Activated CD8-positive, alpha-beta T cell treated with anti-CD3 and anti-CD28 coated beads, Interleukin-2, amount 10 ng/mL, durations not matched to agents 7 days and 5 days (primary cell): ENCODE measurements at regions not wholly inside any gene's neighbourhood (a gene's known extent, or its start where the extent isn't known, plus 50 kb on each side); places are given as distances from the start of the nearest gene placed in this dataset.

Experiments used
- ATAC-seq: fragments of 150-1000 bp; cut with Tn5 transposase; one replicate; pipeline ENCODE4 v1.10.0; 2021; ENCODE audit warnings: moderate library complexity
- CTCF ChIA-PET: fragments of 350-600 bp; sonication (Branson Sonifier 250); formaldehyde crosslinking; loops from one replicate; lab custom pipeline; 2021; ENCODE audit warnings: antibody characterized with exemption; lab: Charles Lee
- POLR2A ChIA-PET: fragments of 350-600 bp; sonication (Branson Sonifier 250); formaldehyde crosslinking; loops from one replicate; lab custom pipeline; 2021; ENCODE audit warnings: antibody characterized with exemption; lab: Charles Lee
- DNase-seq: peaks from one replicate; pipeline ENCODE4 v3.0.0-alpha.2; 2020
- H3K27ac Mint-ChIP-seq: one replicate; pipeline ENCODE4 v1.8.0; 2021; ENCODE audit warnings: mild to moderate bottlenecking, mixed read lengths
- H3K27me3 Mint-ChIP-seq: one replicate; pipeline ENCODE4 v1.8.0; 2021; ENCODE audit warnings: low read depth, mixed read lengths
- H3K36me3 Mint-ChIP-seq: one replicate; pipeline ENCODE4 v1.8.0; 2021; ENCODE audit warnings: low read depth, mixed read lengths
- H3K4me1 Mint-ChIP-seq: one replicate; pipeline ENCODE4 v1.8.0; 2021; ENCODE audit warnings: low read depth, mixed read lengths
- H3K4me3 Mint-ChIP-seq: one replicate; pipeline ENCODE4 v1.8.0; 2021; ENCODE audit warnings: mild to moderate bottlenecking, mixed read lengths
- H3K9me3 Mint-ChIP-seq: one replicate; pipeline ENCODE4 v1.8.0; 2022; ENCODE audit warnings: mixed read lengths; ENCODE audit not compliant: insufficient read depth

- no peak overlapping the region for H3K4me3 Mint-ChIP-seq
- no peak for ATAC-seq
- ChIA-PET POLR2A (no interaction called here), CTCF (no interaction called here)
- H3K27ac Mint-ChIP-seq, result no peak overlapping the region
- peaks cover 18% of the 10 kb centered on the region for H3K9me3 Mint-ChIP-seq
- H3K4me1 Mint-ChIP-seq, result no peaks in the 10 kb centered on the region
- H3K27me3 Mint-ChIP-seq, result no peaks in the 10 kb centered on the region
- no peaks in the 10 kb centered on the region for H3K36me3 Mint-ChIP-seq
- no peak for DNase-seq
Measured at GRCh38 chr4:189267312-189267965, 673.2 kb upstream of the FRG1 start.

DNA sequence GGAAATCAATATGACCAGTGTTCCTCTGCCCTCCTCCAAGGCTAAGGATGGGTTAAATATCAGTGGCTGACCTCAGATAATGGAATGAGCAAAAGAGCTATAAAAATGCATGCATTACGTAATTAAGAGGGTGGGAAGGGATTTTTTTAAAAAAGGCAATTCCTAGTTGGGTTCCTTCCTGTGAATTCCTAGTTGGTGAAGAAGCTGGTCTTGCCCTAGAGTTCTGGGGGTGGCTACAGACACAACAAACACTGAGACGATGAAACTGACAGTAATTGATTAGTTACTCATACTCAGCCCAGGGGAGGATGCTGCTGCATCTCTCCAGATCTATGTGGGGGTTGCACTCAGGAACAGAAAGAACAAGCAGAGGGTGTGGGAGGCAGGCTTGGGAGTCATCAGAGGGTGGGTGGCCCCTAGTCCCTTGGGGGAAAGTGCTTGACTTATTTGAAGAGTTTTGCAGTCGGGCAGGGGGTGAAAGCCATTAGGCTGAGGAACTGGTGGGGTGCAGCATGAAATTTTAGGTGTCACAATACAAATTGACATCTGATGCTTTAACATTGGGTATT, 662.0 kb upstream of the FRG1 start:
- Mint-ChIP-seq H3K9me3 (peaks cover 4% of the 10 kb centered on the region), H3K4me3 (no peak overlapping the region), H3K36me3 (no peaks in the 10 kb centered on the region), H3K27ac (no peak overlapping the region), H3K4me1 (no peaks in the 10 kb centered on the region), H3K27me3 (no peaks in the 10 kb centered on the region)
- ChIA-PET CTCF (no interaction called here), POLR2A (no interaction called here)
- ATAC-seq (no peak), DNase-seq (no peak)

- no peak overlapping the region for H3K27ac Mint-ChIP-seq
- H3K4me3 Mint-ChIP-seq, result no peak overlapping the region
- ChIA-PET CTCF (no interaction called here), POLR2A (no interaction called here)
- ATAC-seq (no peak), DNase-seq (no peak)
- H3K27me3 Mint-ChIP-seq, result no peaks in the 10 kb centered on the region
- H3K4me1 Mint-ChIP-seq, result no peaks in the 10 kb centered on the region
- H3K36me3 Mint-ChIP-seq, result no peaks in the 10 kb centered on the region
- H3K9me3 Mint-ChIP-seq, result peaks cover 4% of the 10 kb centered on the region
Measured at GRCh38 chr4:189279188-189279587, 661.5 kb upstream of the FRG1 start.

GRCh38 chr4:189285377-189285776, 655.3 kb upstream of the FRG1 start:
- Mint-ChIP-seq H3K4me3 (no peak overlapping the region), H3K27ac (no peak overlapping the region), H3K27me3 (no peaks in the 10 kb centered on the region), H3K36me3 (no peaks in the 10 kb centered on the region), H3K4me1 (no peaks in the 10 kb centered on the region), H3K9me3 (peaks cover 1% of the 10 kb centered on the region)
- DNase-seq, result no peak
- ChIA-PET POLR2A (no interaction called here), CTCF (no interaction called here)
- ATAC-seq, result no peak

DNA sequence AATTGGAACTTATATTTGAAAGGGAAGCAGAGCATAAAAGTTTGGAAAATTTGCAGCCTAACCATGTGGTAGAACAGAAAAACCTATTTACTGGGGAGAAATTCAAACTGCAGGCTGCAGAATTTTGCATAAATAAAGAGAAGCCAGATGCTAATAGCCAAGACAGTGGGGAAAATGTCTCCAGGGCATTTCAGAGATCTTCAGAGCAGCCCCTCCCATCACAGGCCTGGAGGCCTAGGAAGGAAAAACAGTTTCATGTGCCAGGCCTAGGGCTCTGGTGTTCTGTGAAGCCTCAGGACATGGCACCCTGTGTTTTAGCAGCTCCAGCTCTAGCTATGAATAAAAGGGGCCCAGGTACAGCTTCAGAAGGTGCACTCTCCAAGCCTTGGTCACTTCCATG, 648.7 kb upstream of the FRG1 start:
- Mint-ChIP-seq H3K36me3 (no peaks in the 10 kb centered on the region), H3K4me3 (no peak overlapping the region), H3K27me3 (no peaks in the 10 kb centered on the region), H3K9me3 (peaks cover 4% of the 10 kb centered on the region), H3K4me1 (no peaks in the 10 kb centered on the region), H3K27ac (no peak overlapping the region)
- ChIA-PET CTCF (no interaction called here), POLR2A (no interaction called here)
- DNase-seq (no peak), ATAC-seq (no peak)

- no peak for DNase-seq
- Mint-ChIP-seq H3K27ac (no peak overlapping the region), H3K4me3 (no peak overlapping the region), H3K27me3 (no peaks in the 10 kb centered on the region), H3K9me3 (peaks cover 4% of the 10 kb centered on the region), H3K36me3 (no peaks in the 10 kb centered on the region), H3K4me1 (no peaks in the 10 kb centered on the region)
- ChIA-PET CTCF (no interaction called here), POLR2A (no interaction called here)
- ATAC-seq, result no peak
Measured at GRCh38 chr4:189293459-189293858, 647.2 kb upstream of the FRG1 start.

GRCh38 chr4:189294574-189294973, 646.1 kb upstream of the FRG1 start:
- DNase-seq (no peak), ATAC-seq (no peak)
- H3K9me3 Mint-ChIP-seq, result peaks cover 4% of the 10 kb centered on the region
- H3K36me3 Mint-ChIP-seq, result no peaks in the 10 kb centered on the region
- H3K4me3 Mint-ChIP-seq, result no peak overlapping the region
- H3K27me3 Mint-ChIP-seq, result no peaks in the 10 kb centered on the region
- ChIA-PET POLR2A (no interaction called here), CTCF (no interaction called here)
- H3K27ac Mint-ChIP-seq, result no peak overlapping the region
- no peaks in the 10 kb centered on the region for H3K4me1 Mint-ChIP-seq

- no peaks in the 10 kb centered on the region for H3K9me3 Mint-ChIP-seq
- H3K4me3 Mint-ChIP-seq, result no peak overlapping the region
- no peaks in the 10 kb centered on the region for H3K36me3 Mint-ChIP-seq
- H3K27ac Mint-ChIP-seq, result no peak overlapping the region
- CTCF ChIA-PET, result no interaction called here
- POLR2A ChIA-PET, result no interaction called here
- no peak for ATAC-seq
- no peaks in the 10 kb centered on the region for H3K27me3 Mint-ChIP-seq
- no peak for DNase-seq
- H3K4me1 Mint-ChIP-seq, result no peaks in the 10 kb centered on the region
Measured at GRCh38 chr4:189299706-189300105, 641.0 kb upstream of the FRG1 start.

DNA sequence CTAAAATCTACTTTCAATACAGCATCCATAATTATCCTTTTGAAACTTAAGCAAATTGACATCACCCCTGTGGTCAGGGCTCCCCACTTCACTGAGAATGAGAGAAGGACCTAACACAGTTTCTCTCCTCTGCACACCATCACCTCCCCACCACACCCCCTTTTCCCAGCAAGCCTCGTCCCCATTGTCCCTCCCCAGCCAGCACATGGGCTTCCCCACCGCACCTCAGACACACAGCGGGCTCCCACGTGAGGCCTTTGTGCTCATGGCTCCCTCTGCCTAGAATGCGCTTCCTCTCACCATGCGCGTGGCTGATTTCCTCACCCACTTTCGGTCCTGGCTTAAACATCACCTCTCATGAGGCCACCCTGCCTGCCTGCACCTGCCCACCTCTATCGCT, 639.0 kb upstream of the FRG1 start:
- no peak for DNase-seq
- POLR2A ChIA-PET, result no interaction called here
- H3K4me3 Mint-ChIP-seq, result no peak overlapping the region
- ATAC-seq, result no peak
- no peaks in the 10 kb centered on the region for H3K4me1 Mint-ChIP-seq
- no peaks in the 10 kb centered on the region for H3K36me3 Mint-ChIP-seq
- CTCF ChIA-PET, result no interaction called here
- H3K27me3 Mint-ChIP-seq, result no peaks in the 10 kb centered on the region
- H3K9me3 Mint-ChIP-seq, result no peaks in the 10 kb centered on the region
- H3K27ac Mint-ChIP-seq, result no peak overlapping the region

- no peak for DNase-seq
- Mint-ChIP-seq H3K4me1 (no peaks in the 10 kb centered on the region), H3K9me3 (no peaks in the 10 kb centered on the region), H3K27ac (no peak overlapping the region), H3K36me3 (no peaks in the 10 kb centered on the region), H3K27me3 (no peaks in the 10 kb centered on the region), H3K4me3 (no peak overlapping the region)
- ChIA-PET POLR2A (no interaction called here), CTCF (no interaction called here)
- no peak for ATAC-seq
Measured at GRCh38 chr4:189302719-189303118, 638.0 kb upstream of the FRG1 start.

DNA sequence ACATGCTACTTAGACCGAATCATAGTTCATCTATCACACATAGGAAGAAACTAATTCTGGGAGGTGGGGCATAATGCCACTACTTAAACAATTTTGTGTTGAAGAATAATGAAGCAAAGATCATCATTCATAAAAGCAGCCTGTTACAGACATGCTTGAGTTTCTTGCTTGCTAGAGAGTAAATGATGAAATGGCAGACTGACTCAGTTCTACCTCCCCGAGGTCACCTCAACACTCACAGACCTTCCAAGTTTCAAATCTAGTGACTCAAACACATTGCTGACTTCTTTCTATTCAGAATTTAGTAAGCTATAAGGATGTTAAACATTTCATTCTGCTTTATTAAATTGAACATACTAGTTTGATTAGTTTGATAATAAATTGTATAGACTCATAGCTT, 636.5 kb upstream of the FRG1 start:
- Mint-ChIP-seq H3K4me1 (no peaks in the 10 kb centered on the region), H3K27me3 (no peaks in the 10 kb centered on the region), H3K4me3 (no peak overlapping the region), H3K9me3 (no peaks in the 10 kb centered on the region), H3K27ac (no peak overlapping the region), H3K36me3 (no peaks in the 10 kb centered on the region)
- DNase-seq, result no peak
- ChIA-PET POLR2A (no interaction called here), CTCF (no interaction called here)
- ATAC-seq, result no peak

GRCh38 chr4:189304809-189305208, 635.9 kb upstream of the FRG1 start:
- no peaks in the 10 kb centered on the region for H3K36me3 Mint-ChIP-seq

GRCh38 chr4:189305500-189305899, 635.2 kb upstream of the FRG1 start:
- no peak overlapping the region for H3K27ac Mint-ChIP-seq
- ATAC-seq, result no peak
- no peaks in the 10 kb centered on the region for H3K4me1 Mint-ChIP-seq
- no peaks in the 10 kb centered on the region for H3K9me3 Mint-ChIP-seq
- no peaks in the 10 kb centered on the region for H3K36me3 Mint-ChIP-seq
- H3K4me3 Mint-ChIP-seq, result no peak overlapping the region
- CTCF ChIA-PET, result no interaction called here
- DNase-seq, result no peak
- POLR2A ChIA-PET, result no interaction called here
- no peaks in the 10 kb centered on the region for H3K27me3 Mint-ChIP-seq

More at GRCh38 chr4:189304809-189305208, 635.9 kb upstream of the FRG1 start:
- Mint-ChIP-seq H3K27me3 (no peaks in the 10 kb centered on the region), H3K4me3 (no peak overlapping the region), H3K4me1 (no peaks in the 10 kb centered on the region), H3K9me3 (no peaks in the 10 kb centered on the region), H3K27ac (no peak overlapping the region)
- POLR2A ChIA-PET, result no interaction called here
- CTCF ChIA-PET, result no interaction called here
- DNase-seq (no peak), ATAC-seq (no peak)
